PC-9 (cell line): ENCODE measurements at regions not wholly inside any gene's neighbourhood (a gene's known extent, or its start where the extent isn't known, plus 50 kb on each side); places are given as distances from the start of the nearest gene placed in this dataset.

Experiments used
- BruUV-seq: library from RNA; stranded (reverse); fragments of 400-500 nt; replicated peaks from 2 replicates; lab custom pipeline; 2021; lab: Mats Ljungman, UMichigan
- CTCF ChIA-PET: fragments of 300-600 bp; sonication (Branson Sonifier 250); formaldehyde crosslinking; loops from one replicate; lab custom pipeline; 2022; ENCODE audit warnings: antibody characterized with exemption; lab: Charles Lee
- POLR2A ChIA-PET: fragments of 300-600 bp; sonication (Branson Sonifier 250); formaldehyde crosslinking; loops from one replicate; lab custom pipeline; 2022; ENCODE audit warnings: antibody characterized with exemption; ENCODE audit not compliant: unreplicated experiment; lab: Charles Lee
- DNase-seq, 2 experiments: peaks; one replicate each; pipeline versions ENCODE4 v3.0.0 to v3.0.0-alpha.2; 2015 to 2022; ENCODE audit warnings: mixed read lengths in 1 of 2
- H2AFZ ChIP-seq: fragments of 200-600 bp; sonication (generic); 2 replicates; pipeline ENCODE4 v1.8.1; 2017; ENCODE audit warnings: antibody characterized with exemption
- H3F3A ChIP-seq: fragments of 200-600 bp; sonication (generic); 2 replicates; pipeline ENCODE4 v1.8.1; 2017; ENCODE audit warnings: antibody characterized with exemption, mild to moderate bottlenecking, low read depth; ENCODE audit not compliant: insufficient read depth
- H3K27ac ChIP-seq: fragments of 200-600 bp; sonication (generic); 2 replicates; pipeline ENCODE4 v1.6.1; 2016; ENCODE audit warnings: mixed run types
- H3K27me3 ChIP-seq: fragments of 200-600 bp; sonication (generic); 2 replicates; pipeline ENCODE4 v1.6.1; 2016; ENCODE audit warnings: low read depth, mixed run types; ENCODE audit not compliant: insufficient read depth
- H3K36me3 ChIP-seq: fragments of 200-600 bp; sonication (generic); 2 replicates; pipeline ENCODE4 v1.6.1; 2016; ENCODE audit warnings: low read depth, mixed run types
- H3K4me1 ChIP-seq: fragments of 200-600 bp; sonication (generic); replicated peaks from 2 replicates; pipeline ENCODE4 v1.6.1; 2016; ENCODE audit warnings: mixed run types; ENCODE audit not compliant: insufficient read depth
- H3K4me2 ChIP-seq: fragments of 200-600 bp; sonication (generic); 2 replicates; pipeline ENCODE4 v1.6.1; 2017; ENCODE audit warnings: mixed run types
- H3K4me3 ChIP-seq: fragments of 200-600 bp; sonication (generic); 2 replicates; pipeline ENCODE4 v1.6.1; 2016; ENCODE audit warnings: mixed run types
- H3K79me2 ChIP-seq: fragments of 200-600 bp; sonication (generic); 2 replicates; pipeline ENCODE4 v1.6.1; 2017; ENCODE audit warnings: low read depth, mixed run types
- H3K9me2 ChIP-seq: fragments of 200-600 bp; sonication (generic); 2 replicates; pipeline ENCODE4 v1.8.1; 2017; ENCODE audit warnings: mild to moderate bottlenecking; ENCODE audit not compliant: insufficient read depth
- H3K9me3 ChIP-seq: fragments of 200-600 bp; sonication (generic); 2 replicates; pipeline ENCODE4 v1.8.1; 2016; ENCODE audit warnings: low read depth; ENCODE audit not compliant: insufficient read depth
- H4K20me1 ChIP-seq: fragments of 200-600 bp; sonication (generic); 2 replicates; pipeline ENCODE4 v1.8.1; 2017; ENCODE audit not compliant: insufficient read depth
- CTCF ChIP-seq: fragments of 200-600 bp; sonication (generic); conservative IDR thresholded peaks from 2 replicates; pipeline ENCODE4 v1.6.1; 2017; ENCODE audit warnings: mixed run types, antibody characterized with exemption, mild to moderate bottlenecking, moderate library complexity
- EZH2 ChIP-seq: fragments of 200-600 bp; sonication (generic); IDR thresholded peaks from 2 replicates; pipeline ENCODE4 v1.8.0; 2017; ENCODE audit warnings: antibody characterized with exemption, low read depth
- intact Hi-C: fragments of 100-400 bp; cut with micrococcal nuclease; formaldehyde crosslinking; loops from one replicate; pipeline ENCODE4 v1.10.0; 2022; ENCODE audit not compliant: unreplicated experiment

- Histone ChIP-seq H3F3A (no peaks in the 10 kb centered on the region; the same call in 1 of the 2 replicates), H3K27me3 (no peaks in the 10 kb centered on the region), H4K20me1 (no peaks in the 10 kb centered on the region), H3K4me2 (no peak overlapping the region), H3K4me1 (no peaks in the 10 kb centered on the region), H2AFZ (no peak overlapping the region; the same call in 1 of the 2 replicates), H3K4me3 (no peak overlapping the region), H3K27ac (no peak overlapping the region), H3K9me2 (no peaks in the 10 kb centered on the region), H3K36me3 (no peaks in the 10 kb centered on the region), H3K9me3 (no peaks in the 10 kb centered on the region), H3K79me2 (no peaks in the 10 kb centered on the region)
- ChIA-PET POLR2A (no interaction called here), CTCF (no interaction called here)
- DNase-seq: no peak
- TF ChIP-seq CTCF: no peak
- TF ChIP-seq EZH2: no peak
- intact Hi-C loops: no loop called here
- BruUV-seq: no TSS peak
Measured at GRCh38 chr7:85620936-85621685, 434.3 kb upstream of the SEMA3D start.

- no peaks in the 10 kb centered on the region for H4K20me1 ChIP-seq
- BruUV-seq: no TSS peak
- TF ChIP-seq CTCF (no peak), EZH2 (no peak)
- no peaks in the 10 kb centered on the region for H3F3A ChIP-seq
- H3K4me3 ChIP-seq: no peak overlapping the region
- H2AFZ ChIP-seq: no peak overlapping the region
- intact Hi-C loops: no loop called here
- no peaks in the 10 kb centered on the region for H3K27me3 ChIP-seq
- no peaks in the 10 kb centered on the region for H3K9me3 ChIP-seq
- H3K36me3 ChIP-seq: no peaks in the 10 kb centered on the region
- ChIA-PET CTCF (no interaction called here), POLR2A (no interaction called here)
- H3K79me2 ChIP-seq: no peaks in the 10 kb centered on the region
- H3K4me2 ChIP-seq: no peak overlapping the region
- no peak overlapping the region for H3K27ac ChIP-seq
- H3K4me1 ChIP-seq: no peaks in the 10 kb centered on the region
- H3K9me2 ChIP-seq: no peaks in the 10 kb centered on the region
- DNase-seq: no peak
Measured at GRCh38 chr7:85619236-85619635, 432.4 kb upstream of the SEMA3D start.

- Histone ChIP-seq H3K4me3 (no peak overlapping the region), H3K79me2 (no peaks in the 10 kb centered on the region), H3K27ac (no peak overlapping the region), H3K27me3 (no peaks in the 10 kb centered on the region), H2AFZ (no peak overlapping the region), H3K9me2 (no peaks in the 10 kb centered on the region; the same call in 1 of the 2 replicates), H3F3A (no peaks in the 10 kb centered on the region), H3K9me3 (no peaks in the 10 kb centered on the region), H3K36me3 (no peaks in the 10 kb centered on the region), H3K4me1 (no peaks in the 10 kb centered on the region), H4K20me1 (no peaks in the 10 kb centered on the region), H3K4me2 (no peak overlapping the region)
- ChIA-PET CTCF (no interaction called here), POLR2A (no interaction called here)
- BruUV-seq: no TSS peak
- intact Hi-C loops: no loop called here
- no peak for DNase-seq
- TF ChIP-seq EZH2: no peak
- no peak for TF ChIP-seq CTCF
Measured at GRCh38 chr7:85614684-85615083, 427.8 kb upstream of the SEMA3D start.
